PC-9 (cell line): ENCODE measurements at regions not wholly inside any gene's neighbourhood (a gene's known extent, or its start where the extent isn't known, plus 50 kb on each side); places are given as distances from the start of the nearest gene placed in this dataset.

Experiments used
- EZH2 ChIP-seq: fragments of 200-600 bp; sonication (generic); IDR thresholded peaks from 2 replicates; pipeline ENCODE4 v1.8.0; 2017; ENCODE audit warnings: antibody characterized with exemption, low read depth
- TF ChIP-seq, protein P1 (sequence below): fragments of 200-600 bp; sonication (generic); conservative IDR thresholded peaks from 2 replicates; pipeline ENCODE4 v1.6.1; 2017; ENCODE audit warnings: mixed run types, antibody characterized with exemption, mild to moderate bottlenecking, moderate library complexity

DNA sequence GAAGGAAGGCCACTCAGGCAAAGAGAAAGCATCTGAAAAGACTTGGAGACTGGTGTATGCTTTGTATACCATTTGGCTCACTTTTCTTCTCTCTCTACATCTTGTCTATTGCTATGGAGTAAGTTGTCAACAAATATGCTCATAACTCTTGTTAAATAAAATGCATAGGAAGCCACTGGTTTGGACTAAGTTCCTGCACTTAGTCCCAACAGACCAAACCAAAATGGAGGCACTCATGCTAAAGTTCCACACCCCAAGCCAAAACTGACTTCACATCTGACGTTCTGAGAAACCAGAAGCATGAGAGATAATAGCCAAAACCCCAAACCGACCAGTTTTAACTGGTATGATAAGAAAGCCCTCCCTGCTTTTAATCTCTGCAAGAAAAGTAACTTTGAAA is 135.3 kb upstream of the LYPLAL1 start:
- TF ChIP-seq, protein P1, sequence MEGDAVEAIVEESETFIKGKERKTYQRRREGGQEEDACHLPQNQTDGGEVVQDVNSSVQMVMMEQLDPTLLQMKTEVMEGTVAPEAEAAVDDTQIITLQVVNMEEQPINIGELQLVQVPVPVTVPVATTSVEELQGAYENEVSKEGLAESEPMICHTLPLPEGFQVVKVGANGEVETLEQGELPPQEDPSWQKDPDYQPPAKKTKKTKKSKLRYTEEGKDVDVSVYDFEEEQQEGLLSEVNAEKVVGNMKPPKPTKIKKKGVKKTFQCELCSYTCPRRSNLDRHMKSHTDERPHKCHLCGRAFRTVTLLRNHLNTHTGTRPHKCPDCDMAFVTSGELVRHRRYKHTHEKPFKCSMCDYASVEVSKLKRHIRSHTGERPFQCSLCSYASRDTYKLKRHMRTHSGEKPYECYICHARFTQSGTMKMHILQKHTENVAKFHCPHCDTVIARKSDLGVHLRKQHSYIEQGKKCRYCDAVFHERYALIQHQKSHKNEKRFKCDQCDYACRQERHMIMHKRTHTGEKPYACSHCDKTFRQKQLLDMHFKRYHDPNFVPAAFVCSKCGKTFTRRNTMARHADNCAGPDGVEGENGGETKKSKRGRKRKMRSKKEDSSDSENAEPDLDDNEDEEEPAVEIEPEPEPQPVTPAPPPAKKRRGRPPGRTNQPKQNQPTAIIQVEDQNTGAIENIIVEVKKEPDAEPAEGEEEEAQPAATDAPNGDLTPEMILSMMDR, result no peak
- no peak for TF ChIP-seq EZH2
